Liver (tissue), 7 donors: ENCODE measurements at regions not wholly inside any gene's neighbourhood (a gene's known extent, or its start where the extent isn't known, plus 50 kb on each side); places are given as distances from the start of the nearest gene placed in this dataset.

Source experiments
- DNase-seq: peaks from one replicate; pipeline ENCODE4 v3.0.0-alpha.2; 2017; ENCODE audit warnings: low spot score
- H3K27ac ChIP-seq, 2 donors: one replicate each; pipeline ENCODE4 v1.7.0; 2013; ENCODE audit warnings: inconsistent platforms in 2 of 2, low read length in 2 of 2, control low read depth in 1 of 2, low read depth in 1 of 2, mild to moderate bottlenecking in 1 of 2
- H3K27me3 ChIP-seq, 4 donors: one replicate each; pipeline versions ENCODE4 v1.6.1 to v1.7.0; 2013; ENCODE audit warnings: low read length in 3 of 4, inconsistent platforms in 1 of 4, mild to moderate bottlenecking in 1 of 4, moderate library complexity in 1 of 4; ENCODE audit not compliant: control insufficient read depth in 4 of 4, insufficient read depth in 4 of 4
- H3K36me3 ChIP-seq, 4 donors: one replicate each; pipeline versions ENCODE4 v1.6.1 to v1.7.0; 2013; ENCODE audit warnings: low read length in 3 of 4, mild to moderate bottlenecking in 3 of 4, low read depth in 1 of 4, moderate library complexity in 1 of 4; ENCODE audit not compliant: control insufficient read depth in 4 of 4, insufficient read depth in 3 of 4
- H3K4me1 ChIP-seq, 4 donors: one replicate each; pipeline versions ENCODE4 v1.6.1 to v1.7.0; 2013; ENCODE audit warnings: low read length in 3 of 4, mild to moderate bottlenecking in 3 of 4, moderate library complexity in 1 of 4; ENCODE audit not compliant: control insufficient read depth in 4 of 4, insufficient read depth in 4 of 4
- H3K4me3 ChIP-seq, 3 donors: one replicate each; pipeline versions ENCODE4 v1.6.1 to v1.7.0; 2013; ENCODE audit warnings: low read length in 3 of 3, control low read depth in 1 of 3, low read depth in 1 of 3, mild to moderate bottlenecking in 1 of 3
- H3K9ac ChIP-seq, 2 donors: one replicate each; pipeline ENCODE4 v1.7.0; 2013; ENCODE audit warnings: low read length in 2 of 2, mild to moderate bottlenecking in 2 of 2, moderate library complexity in 2 of 2, control low read depth in 1 of 2, low read depth in 1 of 2
- H3K9me3 ChIP-seq, 4 donors: one replicate each; pipeline versions ENCODE4 v1.6.1 to v1.7.0; 2013; ENCODE audit warnings: low read length in 3 of 4; ENCODE audit not compliant: control insufficient read depth in 4 of 4
- EGR1 ChIP-seq, 2 donors: IDR thresholded peaks; 2 replicates each; pipeline ENCODE4 v1.6.1; 2016 to 2018; ENCODE audit warnings: antibody characterized with exemption in 2 of 2, low read depth in 2 of 2
- FOXA1 ChIP-seq: IDR thresholded peaks from 2 replicates; pipeline ENCODE4 v1.6.1; 2016; ENCODE audit warnings: antibody characterized with exemption
- FOXA2 ChIP-seq: IDR thresholded peaks from 2 replicates; pipeline ENCODE4 v1.6.1; 2016; ENCODE audit warnings: antibody characterized with exemption
- GABPA ChIP-seq, 2 donors: IDR thresholded peaks in 1 of 2; conservative IDR thresholded peaks in 1 of 2; 2 replicates each; pipeline ENCODE4 v1.6.1; 2016; ENCODE audit warnings: antibody characterized with exemption in 2 of 2, mild to moderate bottlenecking in 1 of 2, moderate library complexity in 1 of 2
- HNF4A ChIP-seq, 2 donors: conservative IDR thresholded peaks; 2 replicates each; pipeline ENCODE4 v1.6.1; 2016; ENCODE audit warnings: antibody characterized with exemption in 2 of 2, mild to moderate bottlenecking in 2 of 2
- NR2F2 ChIP-seq: IDR thresholded peaks from 2 replicates; pipeline ENCODE4 v1.6.1; 2016; ENCODE audit warnings: antibody characterized with exemption
- RAD21 ChIP-seq, 2 donors: IDR thresholded peaks; 2 replicates each; pipeline ENCODE4 v1.6.1; 2016; ENCODE audit warnings: antibody characterized with exemption in 2 of 2, mild to moderate bottlenecking in 2 of 2
- RXRA ChIP-seq, 2 donors: IDR thresholded peaks; 2 replicates each; pipeline ENCODE4 v1.6.1; 2017 to 2018; ENCODE audit warnings: antibody characterized with exemption in 2 of 2, mild to moderate bottlenecking in 1 of 2
- TAF1 ChIP-seq: conservative IDR thresholded peaks from 2 replicates; pipeline ENCODE4 v1.6.1; 2016; ENCODE audit warnings: antibody characterized with exemption, mild to moderate bottlenecking
- YY1 ChIP-seq: IDR thresholded peaks from 2 replicates; pipeline ENCODE4 v1.6.1; 2016; ENCODE audit warnings: antibody characterized with exemption, mild to moderate bottlenecking
- WGBS: extraction: QIAGEN DNeasy Blood & Tissue Kit; methylation state at CpG from one replicate; pipeline ENCODE4 v1.1.7; 2013; 5-methylcytosine and 5-hydroxymethylcytosine counted together
- TF ChIP-seq, protein P1 (sequence below): IDR thresholded peaks from 2 replicates; pipeline ENCODE4 v1.6.1; 2016; ENCODE audit warnings: antibody characterized with exemption, mild to moderate bottlenecking
- TF ChIP-seq, protein P2 (sequence below): IDR thresholded peaks from 2 replicates; pipeline ENCODE4 v1.6.1; 2016; ENCODE audit warnings: antibody characterized with exemption
- TF ChIP-seq, protein P3 (sequence below): IDR thresholded peaks from 2 replicates; pipeline ENCODE4 v1.6.1; 2016; ENCODE audit warnings: antibody characterized with exemption
- donor health status: healthy.
- donor health status: healthy.
- donor health status: healthy.
- donor health status: healthy.

DNA sequence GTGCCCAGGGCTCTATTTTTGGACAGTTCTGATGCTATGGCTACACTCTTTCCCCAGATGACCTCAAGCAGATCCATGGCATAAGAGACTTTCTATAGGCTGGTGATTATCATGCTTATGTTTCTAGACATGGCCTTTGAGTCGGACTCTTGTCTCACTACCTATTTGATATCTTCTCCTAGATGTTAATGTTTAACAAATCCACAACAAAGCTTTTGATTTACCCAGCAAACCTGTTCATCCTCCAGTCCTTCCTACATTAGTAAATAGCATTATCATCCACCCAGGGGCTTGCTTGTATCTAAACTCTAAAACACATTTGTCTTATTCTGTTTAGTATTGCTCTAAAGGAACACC lies 188.7 kb downstream of the CSNK2A3 start:
- no peak overlapping the region for H3K9ac ChIP-seq
- DNase-seq, result no peak

DNA sequence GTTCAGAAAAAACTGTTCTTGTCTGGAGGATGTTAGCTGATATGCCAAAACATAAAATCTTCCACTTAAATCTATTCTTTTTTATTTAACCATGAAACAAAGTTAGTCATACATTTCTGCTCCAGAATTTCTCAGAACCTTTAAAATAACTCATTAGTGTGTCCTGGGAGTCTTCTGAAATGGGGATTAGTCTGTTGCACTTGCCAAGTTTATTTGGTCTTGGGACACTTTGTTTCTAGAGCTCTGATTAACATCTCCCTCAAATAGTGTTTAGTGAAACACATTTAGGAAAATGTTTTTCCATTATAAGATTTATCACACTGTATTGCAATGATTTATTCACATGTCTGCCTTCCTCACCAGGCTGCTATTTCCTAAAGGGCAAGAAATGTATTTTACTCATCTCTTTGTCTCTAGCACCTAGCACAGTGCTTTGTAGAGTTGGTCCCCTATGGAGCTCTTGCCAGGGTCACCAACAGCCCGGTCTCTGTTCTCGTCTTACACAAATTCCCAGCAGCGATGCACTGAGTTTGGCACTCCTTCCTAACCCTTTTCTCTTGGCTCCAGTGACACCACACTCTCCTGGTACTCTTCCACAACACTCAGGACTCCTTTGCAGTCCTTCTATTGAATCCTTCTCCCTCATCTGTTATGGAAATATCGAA lies 189.2 kb downstream of the CSNK2A3 start:
- Histone ChIP-seq H3K4me3 (no peak overlapping the region), H3K9ac (no peak overlapping the region), H3K4me1 (no peaks in the 10 kb centered on the region), H3K27ac (no peak overlapping the region), H3K36me3 (no peaks in the 10 kb centered on the region), H3K9me3 (peaks cover 0 to 7% (median 2%) of the 10 kb centered on the region in 4 donors), H3K27me3 (peaks cover 0 to 2% (median 0%) of the 10 kb centered on the region in 4 donors)
- TF ChIP-seq EGR1 (IDR thresholded peaks at IDR 0.05; ENCODE audit: low read depth in 2 of 2) (no peak), YY1 (no peak), NR2F2 (no peak), HNF4A (conservative IDR thresholded peaks at IDR 0.05) (no peak)
- TF ChIP-seq, protein P1, sequence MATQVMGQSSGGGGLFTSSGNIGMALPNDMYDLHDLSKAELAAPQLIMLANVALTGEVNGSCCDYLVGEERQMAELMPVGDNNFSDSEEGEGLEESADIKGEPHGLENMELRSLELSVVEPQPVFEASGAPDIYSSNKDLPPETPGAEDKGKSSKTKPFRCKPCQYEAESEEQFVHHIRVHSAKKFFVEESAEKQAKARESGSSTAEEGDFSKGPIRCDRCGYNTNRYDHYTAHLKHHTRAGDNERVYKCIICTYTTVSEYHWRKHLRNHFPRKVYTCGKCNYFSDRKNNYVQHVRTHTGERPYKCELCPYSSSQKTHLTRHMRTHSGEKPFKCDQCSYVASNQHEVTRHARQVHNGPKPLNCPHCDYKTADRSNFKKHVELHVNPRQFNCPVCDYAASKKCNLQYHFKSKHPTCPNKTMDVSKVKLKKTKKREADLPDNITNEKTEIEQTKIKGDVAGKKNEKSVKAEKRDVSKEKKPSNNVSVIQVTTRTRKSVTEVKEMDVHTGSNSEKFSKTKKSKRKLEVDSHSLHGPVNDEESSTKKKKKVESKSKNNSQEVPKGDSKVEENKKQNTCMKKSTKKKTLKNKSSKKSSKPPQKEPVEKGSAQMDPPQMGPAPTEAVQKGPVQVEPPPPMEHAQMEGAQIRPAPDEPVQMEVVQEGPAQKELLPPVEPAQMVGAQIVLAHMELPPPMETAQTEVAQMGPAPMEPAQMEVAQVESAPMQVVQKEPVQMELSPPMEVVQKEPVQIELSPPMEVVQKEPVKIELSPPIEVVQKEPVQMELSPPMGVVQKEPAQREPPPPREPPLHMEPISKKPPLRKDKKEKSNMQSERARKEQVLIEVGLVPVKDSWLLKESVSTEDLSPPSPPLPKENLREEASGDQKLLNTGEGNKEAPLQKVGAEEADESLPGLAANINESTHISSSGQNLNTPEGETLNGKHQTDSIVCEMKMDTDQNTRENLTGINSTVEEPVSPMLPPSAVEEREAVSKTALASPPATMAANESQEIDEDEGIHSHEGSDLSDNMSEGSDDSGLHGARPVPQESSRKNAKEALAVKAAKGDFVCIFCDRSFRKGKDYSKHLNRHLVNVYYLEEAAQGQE, result no peak
- no peak for DNase-seq
- 90% methylated on average over 4 of the region's 4 CpGs for WGBS

More for the DNA sequence above, 188.7 kb downstream of the CSNK2A3 start:
- 52% methylated on average over 1 of the region's 1 CpG for WGBS
- peaks cover 0 to 7% (median 2%) of the 10 kb centered on the region in 4 donors for H3K9me3 ChIP-seq
- no peaks in the 10 kb centered on the region for H3K36me3 ChIP-seq
- H3K4me3 ChIP-seq, result no peak overlapping the region
- TF ChIP-seq HNF4A (conservative IDR thresholded peaks at IDR 0.05), result no peak
- TF ChIP-seq GABPA (IDR thresholded peaks at IDR 0.05 in 1 of 2, conservative IDR thresholded peaks at IDR 0.05 in 1 of 2), result no peak
- TF ChIP-seq FOXA1, result no peak
- TF ChIP-seq RAD21 (IDR thresholded peaks at IDR 0.05), result no peak
- TF ChIP-seq FOXA2, result no peak
- TF ChIP-seq, protein P2, sequence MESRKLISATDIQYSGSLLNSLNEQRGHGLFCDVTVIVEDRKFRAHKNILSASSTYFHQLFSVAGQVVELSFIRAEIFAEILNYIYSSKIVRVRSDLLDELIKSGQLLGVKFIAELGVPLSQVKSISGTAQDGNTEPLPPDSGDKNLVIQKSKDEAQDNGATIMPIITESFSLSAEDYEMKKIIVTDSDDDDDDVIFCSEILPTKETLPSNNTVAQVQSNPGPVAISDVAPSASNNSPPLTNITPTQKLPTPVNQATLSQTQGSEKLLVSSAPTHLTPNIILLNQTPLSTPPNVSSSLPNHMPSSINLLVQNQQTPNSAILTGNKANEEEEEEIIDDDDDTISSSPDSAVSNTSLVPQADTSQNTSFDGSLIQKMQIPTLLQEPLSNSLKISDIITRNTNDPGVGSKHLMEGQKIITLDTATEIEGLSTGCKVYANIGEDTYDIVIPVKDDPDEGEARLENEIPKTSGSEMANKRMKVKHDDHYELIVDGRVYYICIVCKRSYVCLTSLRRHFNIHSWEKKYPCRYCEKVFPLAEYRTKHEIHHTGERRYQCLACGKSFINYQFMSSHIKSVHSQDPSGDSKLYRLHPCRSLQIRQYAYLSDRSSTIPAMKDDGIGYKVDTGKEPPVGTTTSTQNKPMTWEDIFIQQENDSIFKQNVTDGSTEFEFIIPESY, result no peak
- no peak for TF ChIP-seq EGR1 (IDR thresholded peaks at IDR 0.05; ENCODE audit: low read depth in 2 of 2)
- TF ChIP-seq TAF1, result no peak
- TF ChIP-seq YY1, result no peak
- no peak for TF ChIP-seq RXRA (IDR thresholded peaks at IDR 0.05)
- TF ChIP-seq NR2F2, result no peak
- TF ChIP-seq, protein P3, sequence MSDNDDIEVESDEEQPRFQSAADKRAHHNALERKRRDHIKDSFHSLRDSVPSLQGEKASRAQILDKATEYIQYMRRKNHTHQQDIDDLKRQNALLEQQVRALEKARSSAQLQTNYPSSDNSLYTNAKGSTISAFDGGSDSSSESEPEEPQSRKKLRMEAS, result no peak
- H3K27ac ChIP-seq, result no peak overlapping the region
- peaks cover 0 to 2% (median 0%) of the 10 kb centered on the region in 4 donors for H3K27me3 ChIP-seq
- no peaks in the 10 kb centered on the region for H3K4me1 ChIP-seq
